ENCODE measurements at regions not wholly inside any gene's neighbourhood (a gene's known extent, or its start where the extent isn't known, plus 50 kb on each side); places are given as distances from the start of the nearest gene placed in this dataset.
"Not testable (repeated sequence)": the region's sequence is repeated elsewhere in the genome, so short reads cannot be mapped to it uniquely, and the experiment has no call there.

DNA sequence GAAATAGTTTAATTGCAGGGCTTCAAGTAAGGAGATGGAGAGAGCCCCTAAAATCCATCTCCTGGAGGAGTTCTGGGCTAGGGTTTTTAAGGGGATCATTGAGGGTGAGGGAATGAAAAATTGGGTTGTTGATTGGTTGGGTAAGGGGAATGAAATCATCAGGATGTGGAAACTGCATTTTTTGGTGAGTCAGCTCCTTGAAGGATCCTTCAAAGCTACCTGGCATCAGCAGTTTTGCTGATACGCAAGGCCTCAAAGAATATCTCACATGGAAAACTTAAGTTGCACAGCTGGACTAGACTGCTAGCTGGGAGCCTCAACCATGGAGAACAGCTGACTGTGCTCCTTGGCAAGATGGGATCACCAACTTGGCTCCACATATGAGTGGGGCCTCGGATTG lies 136.7 kb downstream of the FGF10 start:
- no peak for DNase-seq (ENCODE audit: low read depth in 2 of 2)

DNA sequence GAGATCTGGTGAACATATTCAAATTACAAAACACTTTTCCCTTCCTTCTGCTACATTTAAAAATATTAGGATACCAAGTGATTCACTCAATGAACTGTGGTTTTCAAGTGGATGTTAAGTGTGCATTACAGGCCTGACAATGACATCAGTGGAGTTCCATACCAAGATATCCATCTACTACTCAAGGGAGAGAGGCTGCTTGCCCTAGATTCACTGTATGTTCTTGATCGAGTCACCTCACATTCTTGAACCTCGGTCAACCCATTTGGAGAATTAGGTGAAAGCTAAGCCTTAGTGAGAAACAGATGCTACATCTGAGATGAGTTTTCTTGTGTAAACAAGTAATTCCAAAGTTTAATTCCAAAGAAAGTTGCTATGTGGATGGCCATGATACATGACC lies 142.2 kb downstream of the FGF10 start:
- DNase-seq (ENCODE audit: low read depth in 2 of 2): peak; percentile 22 to 25

DNA sequence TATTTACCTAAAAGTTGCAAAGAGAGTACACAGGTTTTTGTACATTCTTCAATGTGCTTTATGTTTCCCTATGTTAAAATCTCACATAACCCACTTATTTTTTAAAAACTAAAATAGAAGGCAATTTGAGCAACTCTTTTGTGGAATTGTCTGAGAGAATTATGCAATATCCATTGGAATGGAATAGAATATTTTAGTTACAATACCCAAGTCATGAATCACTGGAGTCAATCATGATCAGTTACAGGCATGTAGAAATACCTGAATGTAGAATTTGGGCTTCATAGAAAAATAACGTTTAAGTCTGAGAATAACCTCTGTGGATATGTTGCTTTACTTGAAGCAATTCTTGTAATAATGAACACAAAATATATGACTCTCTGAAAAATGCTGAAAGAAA lies 143.3 kb downstream of the FGF10 start:
- no peak for DNase-seq (ENCODE audit: low read depth in 2 of 2)

DNA sequence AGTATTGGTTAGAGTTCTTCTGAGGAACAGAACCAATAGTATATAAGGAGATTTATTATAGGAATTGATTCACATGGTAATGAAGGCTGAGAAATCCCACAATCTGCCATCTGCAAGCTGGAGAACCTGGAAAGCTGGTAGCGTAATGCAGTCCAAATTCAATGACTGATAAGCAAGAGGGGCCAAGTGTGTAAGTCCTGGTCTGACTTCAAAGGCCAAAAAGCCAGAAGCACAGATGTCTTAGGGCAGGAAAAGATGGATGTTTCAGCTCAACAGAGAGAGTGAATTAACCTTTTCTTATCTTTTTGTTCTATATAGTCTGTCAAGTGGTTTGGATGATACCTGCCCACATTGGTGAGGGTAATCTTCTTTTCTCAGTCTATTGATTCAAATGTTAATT lies 146.4 kb downstream of the FGF10 start:
- DNase-seq (ENCODE audit: low read depth in 2 of 2): no peak

DNA sequence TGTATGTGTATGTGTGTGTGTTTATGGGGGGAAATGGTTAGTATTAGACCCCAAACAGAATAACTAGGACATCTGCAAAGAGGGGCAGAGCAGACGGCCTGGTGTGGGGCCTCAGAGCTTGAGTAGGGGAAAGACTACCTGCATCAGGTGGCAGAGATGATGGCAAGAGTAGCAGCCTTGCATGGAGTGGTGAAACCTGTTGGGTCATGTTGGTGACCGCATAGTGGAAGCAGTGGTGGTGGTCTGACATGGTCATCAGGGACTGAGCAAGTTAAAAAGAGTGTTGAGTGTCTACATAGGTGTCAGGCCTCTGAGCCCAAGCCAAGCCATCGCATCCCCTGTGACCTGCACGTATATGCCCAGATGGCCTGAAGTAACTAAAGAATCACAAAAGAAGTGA lies 153.2 kb downstream of the FGF10 start:
- DNase-seq (ENCODE audit: low read depth in 2 of 2): no peak

DNA sequence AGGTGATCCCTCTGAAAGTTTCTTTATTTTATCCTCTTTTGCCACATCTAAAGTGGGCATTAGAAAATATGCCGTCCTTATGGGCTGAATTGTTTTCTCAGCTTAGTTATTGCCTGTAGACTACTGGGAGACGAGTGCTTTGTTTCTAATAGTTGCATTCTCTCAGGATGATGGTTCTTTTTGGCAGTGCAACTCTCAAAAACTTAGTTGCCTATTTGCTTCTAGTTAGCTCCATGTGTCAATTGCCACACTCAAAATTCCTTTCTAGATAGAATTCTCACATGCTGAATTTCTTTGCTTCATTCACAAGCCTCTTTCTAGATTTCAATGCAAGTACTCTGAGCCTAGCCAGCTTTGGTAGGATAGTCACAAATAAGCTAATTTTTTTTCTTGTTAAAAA lies 155.5 kb downstream of the FGF10 start:
- DNase-seq (ENCODE audit: low read depth in 2 of 2): no peak

DNA sequence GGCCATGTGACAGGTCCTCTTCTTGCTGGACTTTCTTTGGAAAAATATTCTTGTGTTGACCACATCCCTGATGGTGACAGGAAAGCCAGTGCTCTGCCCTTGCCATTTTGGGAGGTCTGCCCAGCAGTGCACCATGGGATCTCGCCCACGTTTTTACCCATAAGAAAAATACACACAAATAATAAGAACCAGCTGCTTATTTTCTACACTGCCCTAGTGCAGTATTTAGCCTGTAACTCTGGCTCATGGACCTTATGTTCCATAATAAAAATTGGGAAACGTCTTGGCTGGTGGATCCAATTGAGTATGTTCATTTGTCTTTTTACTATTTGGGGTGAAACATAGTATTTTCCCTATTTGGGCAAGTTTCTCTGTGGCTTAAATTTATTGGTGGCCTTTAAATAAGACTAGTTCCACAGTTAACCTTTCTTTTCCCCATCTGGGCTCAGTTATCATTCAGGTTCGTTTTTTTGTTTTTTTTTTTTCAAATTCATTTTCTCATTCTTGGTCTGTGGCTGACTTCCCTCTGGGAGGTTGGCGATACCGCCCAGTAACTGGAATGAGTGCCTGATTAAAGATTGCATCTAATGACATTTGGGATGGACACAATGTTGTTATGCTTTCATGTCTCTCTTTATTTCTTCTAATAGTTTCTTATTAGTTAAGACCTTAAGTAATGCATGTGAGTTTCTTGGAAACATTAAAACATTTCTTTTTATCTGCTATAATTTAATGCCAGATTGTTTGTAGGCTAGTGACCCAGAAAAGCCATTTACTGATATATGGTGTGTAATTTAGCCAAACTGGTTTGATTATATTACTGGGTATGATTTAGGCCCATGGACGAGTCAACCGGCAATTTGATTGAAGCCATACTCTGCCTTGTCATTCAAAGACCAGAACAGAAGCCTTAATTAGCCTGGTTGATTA lies 163.7 kb downstream of the FGF10 start:
- DNase-seq (ENCODE audit: low read depth in 2 of 2): no peak

DNA sequence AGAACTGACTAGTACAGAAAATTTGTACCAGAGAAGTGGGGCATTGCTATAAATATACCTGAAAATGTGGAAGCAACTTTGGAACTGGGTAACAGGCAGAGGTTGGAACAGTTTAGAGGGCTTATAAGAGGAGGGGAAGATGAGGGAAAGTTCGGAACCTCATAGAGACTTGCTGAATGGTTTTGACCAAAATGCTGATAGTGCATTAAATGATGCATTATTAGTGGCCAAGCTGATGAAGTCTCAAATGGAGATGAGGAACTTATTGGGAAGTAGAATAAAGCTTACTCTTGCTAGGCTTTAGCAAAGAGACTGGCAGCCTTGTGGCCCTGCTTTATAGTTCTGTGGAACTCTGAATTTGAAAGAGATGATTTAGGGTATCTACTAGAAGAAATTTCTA lies 189.8 kb downstream of the FGF10 start:
- DNase-seq (ENCODE audit: low read depth in 2 of 2): no peak

DNA sequence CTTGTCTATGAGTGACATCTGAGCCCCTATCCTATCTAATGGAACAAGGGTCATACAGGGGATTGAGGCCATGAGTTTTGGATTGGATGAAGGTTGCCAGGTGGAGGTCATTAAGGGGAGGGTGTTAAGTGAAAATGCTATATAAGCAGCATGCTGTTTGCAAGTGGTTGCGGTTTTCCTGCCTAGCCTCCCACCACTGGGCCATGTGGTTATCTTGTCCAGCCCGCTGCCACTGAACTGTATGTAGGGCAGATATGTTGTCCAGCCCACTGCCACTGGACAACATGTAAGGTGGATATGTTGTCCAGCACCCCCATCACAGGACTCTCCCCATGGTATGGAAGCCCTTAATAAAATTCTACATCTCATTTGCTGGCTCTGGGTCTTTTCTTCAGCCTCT lies 200.0 kb downstream of the FGF10 start:
- no peak for DNase-seq (ENCODE audit: low read depth in 2 of 2)

DNA sequence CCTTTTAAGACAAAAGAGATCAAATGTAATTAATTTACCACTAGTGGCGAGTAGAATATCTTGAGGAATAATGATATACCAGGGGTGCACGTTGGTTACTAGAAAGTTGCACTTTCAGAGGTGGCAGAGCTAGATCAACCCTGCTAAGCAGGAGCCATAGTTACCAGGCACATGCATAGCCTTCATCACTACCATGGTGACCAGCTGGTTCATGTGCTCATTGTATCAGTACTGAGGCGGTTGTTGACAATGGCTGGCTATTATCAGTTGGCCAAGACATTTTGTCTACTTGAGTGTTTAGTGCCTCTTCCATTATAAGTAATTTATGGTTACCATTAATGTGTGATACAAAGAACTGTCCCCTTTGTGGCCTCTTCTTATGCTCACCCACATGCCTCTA lies 201.2 kb downstream of the FGF10 start:
- no peak for DNase-seq (ENCODE audit: low read depth in 2 of 2)

DNA sequence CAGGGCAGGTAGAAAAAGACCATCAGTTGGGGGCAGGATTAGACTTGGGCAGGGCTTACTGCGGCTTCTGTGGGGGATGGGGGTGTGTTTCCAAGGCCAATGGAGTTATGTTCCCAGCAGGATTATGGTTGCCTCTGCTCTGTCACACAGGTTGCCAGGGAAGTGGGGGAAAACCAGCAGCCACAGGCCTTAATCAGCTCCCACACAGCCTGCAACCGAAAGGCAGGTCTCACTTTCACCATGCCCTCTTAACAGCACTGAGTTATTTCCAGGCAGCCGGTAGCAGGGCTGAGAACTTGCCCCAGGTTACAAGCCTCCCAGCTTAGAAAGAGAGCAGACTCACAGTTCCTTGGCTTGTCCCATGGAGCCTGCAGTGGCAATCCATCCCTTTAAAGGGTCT lies 205.5 kb downstream of the FGF10 start:
- no peak for DNase-seq (ENCODE audit: low read depth in 2 of 2)

DNA sequence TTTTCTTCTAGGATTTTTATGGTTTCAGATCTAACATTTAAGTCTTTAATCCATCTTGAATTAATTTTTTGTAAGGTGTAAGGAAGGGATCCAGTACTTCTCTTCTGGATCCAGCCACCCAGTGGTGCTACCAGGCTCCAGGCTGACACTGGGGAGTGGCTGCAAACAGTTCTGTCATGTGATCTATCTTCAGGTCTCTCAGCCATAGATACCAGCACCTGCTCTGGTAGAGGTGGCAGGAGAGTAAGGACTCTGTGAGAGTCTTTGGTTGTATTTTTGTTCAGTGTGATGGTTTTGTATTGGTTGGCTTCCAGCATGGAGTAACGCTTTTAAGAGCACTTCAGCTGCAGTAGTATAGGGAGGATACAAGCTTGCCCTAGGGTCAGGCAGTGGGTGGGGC lies 205.9 kb downstream of the FGF10 start:
- DNase-seq (ENCODE audit: low read depth in 2 of 2): no peak

DNA sequence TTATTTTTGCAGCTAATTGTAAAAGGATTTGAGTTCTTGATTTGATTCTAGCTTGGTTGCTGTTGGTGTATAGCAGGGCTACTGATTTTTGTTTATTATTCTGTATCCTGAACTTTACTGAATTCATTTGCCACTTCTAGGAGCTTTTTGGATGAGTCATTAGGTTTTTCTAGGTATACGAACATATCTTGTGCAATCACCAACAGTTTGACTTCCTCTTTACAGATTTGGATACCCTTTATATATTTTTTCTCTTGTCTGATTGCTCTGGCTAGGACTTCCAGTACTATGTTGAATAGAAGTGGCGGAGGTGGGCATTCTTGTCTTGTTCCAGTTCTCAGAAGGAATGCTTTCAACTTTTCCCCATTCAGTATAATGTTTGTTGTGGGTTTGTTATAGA lies 210.8 kb downstream of the FGF10 start:
- DNase-seq (ENCODE audit: low read depth in 2 of 2): no peak

DNA sequence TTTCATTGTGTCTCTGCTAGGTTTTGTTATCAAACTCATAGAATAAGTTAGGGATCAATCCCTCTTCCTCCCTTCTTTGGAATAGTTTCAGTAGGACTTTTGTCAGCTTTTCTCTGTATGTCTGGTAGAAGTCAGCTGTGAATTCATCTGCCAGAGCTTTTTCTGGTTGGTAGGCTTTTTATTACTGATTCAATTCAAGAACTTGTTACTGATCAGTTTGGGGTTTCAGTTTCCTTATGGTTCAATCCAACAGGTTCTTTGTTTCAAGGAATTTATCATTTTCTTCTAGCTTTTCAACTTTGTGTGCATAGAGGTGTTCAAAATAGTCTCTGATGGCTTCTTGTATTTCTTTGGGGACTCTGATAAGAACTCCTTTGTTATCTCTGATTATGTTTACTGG lies 221.7 kb downstream of the FGF10 start:
- DNase-seq (ENCODE audit: low read depth in 2 of 2): no peak

DNA sequence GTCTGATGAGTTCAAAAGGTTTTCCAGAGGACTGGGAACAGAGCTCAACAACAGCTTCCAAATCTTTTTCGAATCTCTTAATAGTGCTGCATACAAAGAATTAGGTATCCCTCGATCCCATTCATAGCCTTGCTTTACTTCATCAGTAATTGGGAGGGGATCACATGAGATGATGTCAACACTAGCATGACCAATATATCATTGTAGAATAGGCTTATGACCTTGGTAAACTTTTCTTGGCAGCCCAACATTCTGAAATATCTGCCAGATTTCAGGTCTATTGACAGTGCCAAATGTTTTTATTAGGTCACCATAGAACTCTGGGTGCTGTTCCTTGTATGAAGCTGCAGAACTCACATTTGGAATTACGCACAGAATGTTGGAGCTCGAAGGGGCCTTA lies 228.9 kb downstream of the FGF10 start:
- no peak for DNase-seq (ENCODE audit: low read depth in 2 of 2)

DNA sequence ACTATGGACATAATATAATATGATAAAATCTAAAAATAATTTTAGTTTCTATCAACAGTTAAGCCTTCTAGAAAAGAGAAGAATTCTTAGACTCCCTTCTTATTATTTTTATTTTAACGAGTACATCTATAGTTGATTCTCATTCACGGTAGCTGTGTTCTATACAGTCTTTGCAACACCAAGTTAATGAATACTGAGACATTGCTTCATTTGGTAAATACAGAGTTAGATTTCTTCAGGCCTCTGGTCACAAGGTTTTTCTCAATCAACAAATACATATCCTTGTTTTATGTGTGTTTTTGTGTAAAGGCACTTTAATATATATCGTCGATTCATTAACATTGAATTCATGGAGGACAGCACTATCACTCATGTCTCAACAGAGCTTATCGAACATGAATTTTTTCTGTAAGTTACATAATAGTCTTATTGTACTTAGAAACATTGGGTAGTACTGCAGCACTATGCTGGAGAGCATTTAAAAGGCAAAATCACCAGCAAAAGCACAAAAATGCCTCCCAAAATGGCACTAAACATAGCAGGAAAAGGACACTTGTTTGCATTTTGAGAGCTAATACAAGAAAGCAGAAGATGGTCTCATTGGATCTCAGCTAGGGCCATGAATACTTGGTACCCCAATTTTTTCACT lies 239.0 kb downstream of the FGF10 start:
- no peak for DNase-seq (ENCODE audit: low read depth in 2 of 2)

DNA sequence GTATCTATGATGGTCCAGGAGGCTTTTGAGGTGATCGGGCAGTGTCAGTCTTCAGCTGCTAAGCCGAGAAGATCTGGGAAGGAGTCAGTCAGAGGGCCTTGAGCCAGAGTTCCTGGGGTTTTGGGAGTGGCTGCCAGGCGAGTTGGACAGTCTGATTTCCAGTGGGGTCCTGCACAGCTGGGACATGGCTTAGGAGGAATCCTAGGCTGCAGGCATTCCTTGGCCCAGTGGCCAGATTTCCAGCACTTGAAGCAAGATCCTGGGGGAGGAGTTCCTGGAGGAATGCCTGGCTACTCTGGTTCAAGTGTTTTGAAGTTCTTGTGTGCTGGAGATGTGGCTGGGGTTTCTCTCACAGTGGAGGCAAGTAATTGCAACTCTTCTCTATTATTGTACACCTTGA lies 271.3 kb downstream of the FGF10 start:
- DNase-seq (ENCODE audit: low read depth in 2 of 2): not testable (repeated sequence)

DNA sequence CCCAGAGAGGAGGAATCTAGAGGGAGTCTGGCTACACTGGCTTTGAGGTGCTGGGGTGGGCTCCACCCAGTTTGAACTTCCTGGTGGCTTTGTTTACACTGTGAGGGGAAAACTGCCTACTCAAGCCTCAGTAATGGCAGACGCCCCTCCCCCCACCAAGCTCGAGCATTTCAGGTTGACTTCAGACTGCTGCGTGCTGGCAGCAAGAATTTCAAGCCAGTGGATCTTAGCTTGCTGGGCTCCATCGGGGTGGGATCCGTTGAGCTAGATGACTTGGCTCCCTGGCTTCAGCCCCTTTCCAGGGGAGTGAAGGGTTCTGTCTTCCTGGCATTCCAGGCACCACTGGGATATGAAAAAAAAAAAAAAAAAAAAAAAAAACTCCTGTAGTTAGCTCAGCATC lies 281.0 kb downstream of the FGF10 start:
- DNase-seq (ENCODE audit: low read depth in 2 of 2): not testable (repeated sequence)

DNA sequence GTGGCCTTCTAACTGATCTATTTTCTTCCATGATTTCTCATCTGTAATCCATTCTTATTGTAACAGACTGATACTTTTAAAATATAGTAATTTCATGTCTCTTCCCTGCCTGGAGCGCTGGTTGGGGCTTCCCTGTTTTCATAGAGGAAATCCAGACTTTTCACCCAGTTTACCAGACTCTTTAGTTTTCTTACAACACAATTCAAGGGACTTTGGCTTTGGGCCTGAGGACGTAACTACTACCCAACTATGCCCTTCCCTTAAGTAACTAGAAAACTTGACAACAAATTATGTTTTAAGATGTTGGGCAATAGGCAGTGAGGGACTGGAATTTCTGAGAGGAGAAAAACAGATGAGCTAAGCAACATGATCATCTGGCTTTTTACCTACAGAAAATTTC lies 289.6 kb downstream of the FGF10 start:
- no peak for DNase-seq (ENCODE audit: low read depth in 2 of 2)

DNA sequence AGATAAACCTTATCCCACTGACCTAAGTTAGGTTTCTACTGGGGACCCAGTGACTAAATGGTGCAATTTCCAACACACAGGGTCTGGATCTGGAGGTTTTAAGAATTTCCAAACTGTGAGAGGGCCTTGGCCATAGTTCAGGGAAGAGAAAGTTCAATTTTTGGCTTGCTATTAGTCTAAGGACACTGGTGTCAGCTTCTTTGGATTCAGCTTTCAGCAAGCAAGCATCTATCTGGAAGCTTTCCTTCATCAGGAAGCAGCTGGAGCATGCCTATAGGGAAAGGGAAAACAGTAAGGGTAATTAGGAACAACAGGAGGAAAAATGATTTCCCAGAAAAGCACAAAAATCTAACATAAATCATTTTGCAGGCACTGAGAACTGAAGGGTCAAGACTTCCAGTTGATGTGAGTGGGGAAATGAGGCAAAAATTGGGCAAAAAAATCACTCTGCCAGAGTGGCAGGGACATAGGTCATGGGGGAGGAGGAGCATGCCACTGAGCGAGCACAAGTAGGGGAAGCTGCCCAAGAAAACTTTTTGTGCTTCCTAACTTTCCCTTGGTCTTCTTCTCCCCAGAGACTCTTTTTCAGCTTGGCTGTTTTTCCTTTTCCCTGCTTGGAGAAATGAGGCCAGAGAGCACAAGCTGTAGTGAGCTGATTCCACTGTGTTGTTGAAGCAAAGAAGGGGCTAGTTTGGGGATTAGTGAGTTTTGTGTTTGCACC lies 299.6 kb downstream of the FGF10 start:
- DNase-seq (ENCODE audit: low read depth in 2 of 2): no peak

DNA sequence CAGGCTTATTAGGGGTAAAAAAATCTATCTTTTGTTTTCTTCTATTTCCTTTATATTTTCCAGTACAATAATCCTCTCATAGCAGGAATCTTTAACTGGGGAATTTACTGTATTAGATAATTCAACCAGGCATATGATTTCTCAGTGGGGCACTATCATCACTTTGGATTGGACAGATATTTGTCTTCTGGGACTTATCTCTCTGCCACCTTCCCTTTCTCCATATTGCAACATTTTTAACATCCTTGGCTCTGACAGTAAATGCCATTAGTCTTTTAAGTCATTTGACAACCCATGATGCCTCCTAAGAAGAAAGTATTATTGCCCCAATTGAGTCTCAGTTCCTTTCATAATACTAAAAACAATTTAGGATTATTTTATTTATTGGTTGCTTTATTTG lies 304.1 kb downstream of the FGF10 start:
- no peak for DNase-seq (ENCODE audit: low read depth in 2 of 2)

DNA sequence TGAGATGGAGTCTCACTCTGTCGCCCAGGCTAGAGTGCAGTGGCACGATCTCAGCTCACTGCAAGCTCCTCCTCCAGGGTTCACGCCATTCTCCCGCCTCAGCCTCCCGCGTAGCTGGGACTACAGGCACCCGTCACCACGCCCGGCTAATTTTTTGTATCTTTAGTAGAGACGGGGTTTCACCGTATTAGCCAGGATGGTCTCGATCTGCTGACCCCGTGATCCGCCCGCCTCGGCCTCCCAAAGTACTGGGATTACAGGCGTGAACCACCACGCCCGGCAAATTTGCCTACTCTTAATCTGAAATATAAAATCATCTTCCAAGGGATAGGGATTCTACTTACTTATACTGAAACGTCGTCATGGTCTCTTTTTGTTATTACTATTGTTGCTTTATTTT lies 314.7 kb downstream of the FGF10 start:
- not testable (repeated sequence) for DNase-seq (ENCODE audit: low read depth in 2 of 2)

DNA sequence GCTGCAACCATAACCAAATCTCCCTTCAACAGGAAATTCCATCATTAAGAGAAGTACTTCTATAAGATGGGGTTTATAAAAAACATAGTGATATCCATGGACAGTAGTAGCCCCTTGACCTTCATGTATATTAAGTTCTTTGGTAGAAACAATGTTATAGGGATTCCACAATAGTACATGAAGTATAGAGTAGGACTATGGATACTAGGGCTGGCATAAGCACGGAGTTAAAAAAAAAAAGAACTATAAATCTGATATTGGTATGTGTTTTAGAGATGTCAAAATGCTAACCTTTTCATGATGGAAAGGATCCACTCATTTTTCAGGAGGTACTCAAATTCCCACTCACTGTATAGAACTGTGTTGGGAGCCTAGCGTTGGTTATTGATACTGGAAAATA lies 337.6 kb downstream of the FGF10 start:
- DNase-seq (ENCODE audit: low read depth in 2 of 2): no peak

Measured in fibroblast of skin of left quadriceps (primary cell).